ENCODE measurements at regions not wholly inside any gene's neighbourhood (a gene's known extent, or its start where the extent isn't known, plus 50 kb on each side); places are given as distances from the start of the nearest gene placed in this dataset.

DNA sequence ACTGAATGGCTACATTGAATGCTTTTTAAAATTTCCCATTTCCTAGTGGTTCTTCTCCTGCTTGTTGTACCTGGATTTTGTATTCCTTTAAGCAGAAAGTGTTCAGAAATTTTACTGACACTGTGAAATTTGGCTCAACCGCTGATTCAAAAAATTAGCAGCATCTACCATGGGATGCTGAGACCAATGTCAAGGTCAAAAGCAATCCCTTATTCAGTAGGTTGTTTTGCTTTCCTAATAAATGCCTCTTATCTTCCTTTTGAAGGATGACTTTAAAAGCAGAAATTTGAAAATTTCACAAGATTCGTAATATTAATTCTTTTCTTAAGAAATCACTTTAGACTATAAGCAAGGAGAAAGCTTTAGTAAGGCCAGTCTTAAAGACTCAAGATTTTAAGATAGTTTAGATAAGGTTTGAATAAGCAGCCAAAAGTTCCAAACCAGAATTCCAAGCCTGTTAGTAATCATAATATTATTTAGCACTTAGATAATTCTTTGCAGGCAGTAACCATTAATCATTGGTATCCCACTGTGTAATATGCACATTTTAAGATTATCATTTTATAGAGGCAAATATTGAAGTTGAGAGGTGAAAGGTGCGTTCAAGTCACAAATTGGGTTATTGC, 508.8 kb downstream of the ANKRD50 start:
- no peak overlapping the region for H3K27ac ChIP-seq
- H3K36me3 ChIP-seq: no peaks in the 10 kb centered on the region
- H3K27me3 ChIP-seq: no peaks in the 10 kb centered on the region
- intact Hi-C loops (cut with DNase I): no loop called here
- WGBS, 2 donors: 69 to 78% methylated on average over 3 of the region's 3 CpGs
- no peak for TF ChIP-seq POLR2A (IDR thresholded peaks at IDR 0.05)
- TF ChIP-seq, protein P1, sequence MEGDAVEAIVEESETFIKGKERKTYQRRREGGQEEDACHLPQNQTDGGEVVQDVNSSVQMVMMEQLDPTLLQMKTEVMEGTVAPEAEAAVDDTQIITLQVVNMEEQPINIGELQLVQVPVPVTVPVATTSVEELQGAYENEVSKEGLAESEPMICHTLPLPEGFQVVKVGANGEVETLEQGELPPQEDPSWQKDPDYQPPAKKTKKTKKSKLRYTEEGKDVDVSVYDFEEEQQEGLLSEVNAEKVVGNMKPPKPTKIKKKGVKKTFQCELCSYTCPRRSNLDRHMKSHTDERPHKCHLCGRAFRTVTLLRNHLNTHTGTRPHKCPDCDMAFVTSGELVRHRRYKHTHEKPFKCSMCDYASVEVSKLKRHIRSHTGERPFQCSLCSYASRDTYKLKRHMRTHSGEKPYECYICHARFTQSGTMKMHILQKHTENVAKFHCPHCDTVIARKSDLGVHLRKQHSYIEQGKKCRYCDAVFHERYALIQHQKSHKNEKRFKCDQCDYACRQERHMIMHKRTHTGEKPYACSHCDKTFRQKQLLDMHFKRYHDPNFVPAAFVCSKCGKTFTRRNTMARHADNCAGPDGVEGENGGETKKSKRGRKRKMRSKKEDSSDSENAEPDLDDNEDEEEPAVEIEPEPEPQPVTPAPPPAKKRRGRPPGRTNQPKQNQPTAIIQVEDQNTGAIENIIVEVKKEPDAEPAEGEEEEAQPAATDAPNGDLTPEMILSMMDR (IDR thresholded peaks at IDR 0.05): no peak
- H3K4me1 ChIP-seq: peaks cover 3 to 34% (median 6%) of the 10 kb centered on the region in 3 donors
- H3K4me3 ChIP-seq: no peak overlapping the region
- no peaks in the 10 kb centered on the region for H3K9me3 ChIP-seq
- DNase-seq: no peak

DNA sequence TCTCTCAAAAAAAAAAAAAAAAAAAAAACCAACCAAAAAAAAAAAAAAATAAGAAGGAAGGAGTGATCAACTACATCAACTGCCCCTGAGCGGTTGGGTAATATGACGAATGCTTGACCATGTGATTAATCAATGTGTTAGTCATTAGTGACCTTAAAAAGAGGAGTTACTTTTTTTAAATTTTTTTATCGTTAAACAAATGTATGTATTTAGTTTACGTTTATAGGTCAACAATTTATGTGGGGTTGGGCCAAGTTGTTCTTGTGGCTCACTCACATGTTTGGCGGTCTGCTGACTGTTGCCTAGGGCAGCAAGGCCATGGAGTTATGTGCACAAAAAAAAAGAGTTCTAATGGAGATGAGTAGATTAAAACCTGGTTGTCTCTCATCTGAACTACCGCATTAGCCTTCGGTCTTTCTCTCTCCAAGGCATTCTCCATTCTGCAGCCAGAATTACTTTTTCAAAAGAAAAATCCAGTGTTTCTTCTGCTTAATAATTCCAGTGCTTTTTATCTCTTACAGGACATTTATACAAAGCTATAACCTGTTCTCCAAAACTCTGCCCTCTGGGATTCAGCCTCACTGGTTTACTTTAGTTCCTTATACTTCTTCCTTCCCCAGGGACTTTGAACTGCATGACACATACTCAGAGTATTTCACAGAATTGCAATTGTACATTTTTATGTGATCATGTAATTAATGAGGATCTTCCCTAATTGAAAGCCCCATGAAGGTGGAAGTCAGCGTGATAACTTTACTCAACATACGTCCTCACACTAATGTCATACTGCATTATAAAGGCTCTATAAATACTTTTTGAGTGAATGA, 505.5 kb downstream of the ANKRD50 start:
- Histone ChIP-seq H3K4me1 (peaks cover 0 to 6% (median 5%) of the 10 kb centered on the region in 3 donors), H3K9me3 (no peaks in the 10 kb centered on the region), H3K36me3 (no peaks in the 10 kb centered on the region), H3K4me3 (no peak overlapping the region), H3K27ac (no peak overlapping the region), H3K27me3 (no peaks in the 10 kb centered on the region)
- no peak for TF ChIP-seq POLR2A (IDR thresholded peaks at IDR 0.05)
- TF ChIP-seq, protein P1 (IDR thresholded peaks at IDR 0.05): no peak
- 87% methylated on average over 9 of the region's 9 CpGs for WGBS, 2 donors
- no peak for DNase-seq
- intact Hi-C loops (cut with DNase I): no loop called here

DNA sequence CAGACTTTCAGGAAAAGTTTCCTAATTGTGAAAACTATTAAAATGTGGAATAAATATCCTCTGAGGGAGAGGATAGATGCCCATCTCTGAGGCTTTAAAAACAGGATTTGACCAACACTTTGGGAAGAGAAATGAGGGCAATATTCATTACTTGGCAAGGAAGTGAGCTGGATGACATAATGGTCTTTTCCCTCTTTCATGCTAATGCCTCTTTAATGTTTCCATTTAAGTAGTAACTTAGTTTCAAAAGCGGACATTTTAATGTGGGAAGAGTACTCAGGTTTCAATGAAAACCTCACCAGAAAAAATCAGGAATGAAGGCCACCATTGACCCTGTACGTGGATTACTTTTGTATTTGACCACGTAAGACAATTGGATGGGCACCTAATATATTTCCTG, 503.3 kb downstream of the ANKRD50 start:
- Histone ChIP-seq H3K9me3 (no peaks in the 10 kb centered on the region), H3K27me3 (no peaks in the 10 kb centered on the region), H3K36me3 (no peaks in the 10 kb centered on the region), H3K4me1 (peaks cover 0 to 14% (median 7%) of the 10 kb centered on the region in 3 donors), H3K27ac (no peak overlapping the region), H3K4me3 (no peak overlapping the region)
- DNase-seq: no peak
- 89 to 91% methylated on average over 3 of the region's 3 CpGs for WGBS, 2 donors
- TF ChIP-seq POLR2A (IDR thresholded peaks at IDR 0.05): no peak
- TF ChIP-seq, protein P1 (IDR thresholded peaks at IDR 0.05): no peak
- intact Hi-C loops (cut with DNase I): no loop called here

DNA sequence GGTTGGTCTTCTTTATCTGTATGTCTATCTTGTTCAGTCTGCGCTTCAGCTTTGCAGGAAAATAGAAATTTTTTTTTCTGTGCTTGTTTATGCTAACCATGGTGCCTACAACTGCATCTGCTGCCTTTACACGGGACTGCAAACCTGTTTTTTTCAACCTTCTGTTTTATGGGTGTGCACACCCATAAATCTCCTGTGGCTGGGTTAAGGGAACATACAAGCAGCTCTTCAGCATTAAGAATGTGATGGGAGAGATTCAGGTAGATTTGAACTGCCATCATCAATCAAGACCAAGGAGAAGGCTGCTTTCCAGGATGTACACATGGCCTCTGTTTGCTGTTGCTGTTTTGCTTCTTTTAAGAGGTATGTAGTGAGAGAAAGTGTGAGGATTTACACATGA, 502.9 kb downstream of the ANKRD50 start:
- no peak for DNase-seq
- Histone ChIP-seq H3K9me3 (no peaks in the 10 kb centered on the region), H3K4me1 (peaks cover 0 to 14% (median 7%) of the 10 kb centered on the region in 3 donors), H3K27ac (no peak overlapping the region), H3K36me3 (no peaks in the 10 kb centered on the region), H3K4me3 (no peak overlapping the region), H3K27me3 (no peaks in the 10 kb centered on the region)
- intact Hi-C loops (cut with DNase I): no loop called here
- 68 to 73% methylated on average over 2 of the region's 2 CpGs for whole genome bisulfite sequencing, 2 donors
- TF ChIP-seq POLR2A (IDR thresholded peaks at IDR 0.05): no peak
- TF ChIP-seq, protein P1 (IDR thresholded peaks at IDR 0.05): no peak

DNA sequence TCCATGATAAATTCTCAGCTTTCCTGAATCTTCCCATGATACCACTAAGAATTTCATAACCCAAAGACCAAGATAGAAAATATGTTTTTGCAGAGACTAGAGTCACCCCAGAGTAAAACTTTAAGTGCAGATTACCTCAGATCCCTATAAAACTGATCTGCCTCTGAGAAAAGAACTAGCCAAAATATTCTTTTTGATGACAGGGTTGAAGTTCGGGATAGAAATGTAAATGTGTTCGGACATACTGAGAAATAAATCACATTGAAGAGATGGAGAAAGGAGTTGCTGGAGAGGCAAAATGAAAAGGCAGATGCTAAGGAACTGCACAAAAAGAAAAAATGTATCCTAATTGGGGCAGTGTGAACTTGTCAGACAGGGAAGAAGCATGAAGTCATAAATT, 501.8 kb downstream of the ANKRD50 start:
- H3K27me3 ChIP-seq: no peaks in the 10 kb centered on the region
- no peaks in the 10 kb centered on the region for H3K9me3 ChIP-seq
- no peak for DNase-seq
- no peak overlapping the region for H3K4me3 ChIP-seq
- no peak overlapping the region for H3K27ac ChIP-seq
- intact Hi-C loops (cut with DNase I): no loop called here
- H3K4me1 ChIP-seq: peaks cover 0 to 14% (median 7%) of the 10 kb centered on the region in 3 donors
- H3K36me3 ChIP-seq: no peaks in the 10 kb centered on the region
- TF ChIP-seq, protein P1 (IDR thresholded peaks at IDR 0.05): no peak
- no peak for TF ChIP-seq POLR2A (IDR thresholded peaks at IDR 0.05)
- WGBS, 2 donors: 83 to 86% methylated on average over 2 of the region's 2 CpGs

All from esophagus squamous epithelium (tissue), 5 donors.